ENCODE measurements at regions not wholly inside any gene's neighbourhood (a gene's known extent, or its start where the extent isn't known, plus 50 kb on each side); places are given as distances from the start of the nearest gene placed in this dataset.

- intact Hi-C loops (cut with DNase I), result no loop called here
- no peak overlapping the region for H3K4me3 ChIP-seq
- no peaks in the 10 kb centered on the region for H3K9me3 ChIP-seq
- no peak for TF ChIP-seq CTCF (IDR thresholded peaks at IDR 0.05)
- no peak for TF ChIP-seq POLR2A (IDR thresholded peaks at IDR 0.05)
- no peaks in the 10 kb centered on the region for H3K27me3 ChIP-seq
- H3K4me1 ChIP-seq, result no peaks in the 10 kb centered on the region
- no peak for DNase-seq
- ATAC-seq, result no peak
- no peak overlapping the region for H3K27ac ChIP-seq
- H3K36me3 ChIP-seq (replicated peaks in 1 of 2; ENCODE audit: insufficient read depth in 1 of 2, low read depth in 2 of 2), result no peaks in the 10 kb centered on the region
These were observed 375.6 kb downstream of the BRINP2 start for GRCh38 chr1:177546346-177546745.

- ATAC-seq (no peak), DNase-seq (no peak)
- Histone ChIP-seq H3K4me1 (no peaks in the 10 kb centered on the region), H3K27me3 (no peaks in the 10 kb centered on the region), H3K4me3 (no peak overlapping the region), H3K9me3 (no peaks in the 10 kb centered on the region), H3K36me3 (replicated peaks in 1 of 2; ENCODE audit: insufficient read depth in 1 of 2, low read depth in 2 of 2) (no peaks in the 10 kb centered on the region), H3K27ac (no peak overlapping the region)
- WGBS, 2 donors, result 86 to 92% methylated on average over 1 of the region's 1 CpG
- intact Hi-C loops (cut with DNase I), result no loop called here
- TF ChIP-seq POLR2A (IDR thresholded peaks at IDR 0.05), result no peak
- no peak for TF ChIP-seq CTCF (IDR thresholded peaks at IDR 0.05)
These were observed 355.4 kb downstream of the BRINP2 start for GRCh38 chr1:177526201-177526600.

GRCh38 chr1:177525176-177525575 lies 354.4 kb downstream of the BRINP2 start:
- TF ChIP-seq POLR2A (IDR thresholded peaks at IDR 0.05) (no peak), CTCF (IDR thresholded peaks at IDR 0.05) (no peak)
- no peaks in the 10 kb centered on the region for H3K9me3 ChIP-seq
- H3K4me3 ChIP-seq, result no peak overlapping the region
- H3K4me1 ChIP-seq, result no peaks in the 10 kb centered on the region
- no peak overlapping the region for H3K27ac ChIP-seq
- no peaks in the 10 kb centered on the region for H3K36me3 ChIP-seq (replicated peaks in 1 of 2; ENCODE audit: insufficient read depth in 1 of 2, low read depth in 2 of 2)
- no peaks in the 10 kb centered on the region for H3K27me3 ChIP-seq
- ATAC-seq (no peak), DNase-seq (no peak)
- intact Hi-C loops (cut with DNase I), result no loop called here
- WGBS, 2 donors, result 47 to 54% methylated on average over 2 of the region's 2 CpGs

GRCh38 chr1:177517546-177517945 lies 346.8 kb downstream of the BRINP2 start:
- Histone ChIP-seq H3K27me3 (no peaks in the 10 kb centered on the region), H3K27ac (no peak overlapping the region), H3K36me3 (replicated peaks in 1 of 2; ENCODE audit: insufficient read depth in 1 of 2, low read depth in 2 of 2) (no peaks in the 10 kb centered on the region), H3K4me3 (no peak overlapping the region), H3K4me1 (no peaks in the 10 kb centered on the region), H3K9me3 (no peaks in the 10 kb centered on the region)
- ATAC-seq (no peak), DNase-seq (no peak)
- intact Hi-C loops (cut with DNase I), result no loop called here
- 50 to 58% methylated on average over 3 of the region's 3 CpGs for WGBS, 2 donors
- TF ChIP-seq POLR2A (IDR thresholded peaks at IDR 0.05) (no peak), CTCF (IDR thresholded peaks at IDR 0.05) (no peak)

- Histone ChIP-seq H3K36me3 (replicated peaks in 1 of 2; ENCODE audit: insufficient read depth in 1 of 2, low read depth in 2 of 2) (no peaks in the 10 kb centered on the region), H3K4me3 (no peak overlapping the region), H3K27ac (no peak overlapping the region), H3K9me3 (no peaks in the 10 kb centered on the region), H3K4me1 (no peaks in the 10 kb centered on the region), H3K27me3 (no peaks in the 10 kb centered on the region)
- no peak for DNase-seq
- ATAC-seq, result no peak
- no peak for TF ChIP-seq POLR2A (IDR thresholded peaks at IDR 0.05)
- TF ChIP-seq CTCF (IDR thresholded peaks at IDR 0.05), result no peak
- intact Hi-C loops (cut with DNase I), result no loop called here
These were observed 343.4 kb downstream of the BRINP2 start for GRCh38 chr1:177514207-177514606.
